ENCODE measurements at regions not wholly inside any gene's neighbourhood (a gene's known extent, or its start where the extent isn't known, plus 50 kb on each side); places are given as distances from the start of the nearest gene placed in this dataset.

DNA sequence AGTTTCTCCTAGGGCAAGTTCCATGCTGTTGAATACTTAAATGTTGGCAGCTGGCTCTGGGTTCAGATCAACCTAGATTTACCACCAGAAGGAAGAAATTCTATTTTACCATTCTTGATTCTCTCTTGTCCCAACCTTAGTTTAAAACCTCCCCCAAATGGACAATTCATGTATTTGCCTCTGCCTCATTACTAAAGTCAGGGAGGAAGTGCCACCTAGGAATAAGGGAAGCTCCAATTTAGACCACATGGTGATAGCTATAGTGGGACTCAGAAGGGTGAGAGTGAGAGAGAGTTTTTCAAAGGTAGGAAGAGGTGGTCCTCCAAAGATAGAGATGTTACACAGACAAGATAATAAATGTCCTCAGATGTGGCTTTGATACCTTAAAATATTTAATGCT lies 53.4 kb upstream of the PAM start:
- no peak overlapping the region for H3K4me3 ChIP-seq
- no peak overlapping the region for H3K27ac ChIP-seq

Measured in skin epidermis (tissue), 12 donors.